ENCODE measurements at regions not wholly inside any gene's neighbourhood (a gene's known extent, or its start where the extent isn't known, plus 50 kb on each side); places are given as distances from the start of the nearest gene placed in this dataset.
"Not testable (repeated sequence)": the region's sequence is repeated elsewhere in the genome, so short reads cannot be mapped to it uniquely, and the experiment has no call there.

DNA sequence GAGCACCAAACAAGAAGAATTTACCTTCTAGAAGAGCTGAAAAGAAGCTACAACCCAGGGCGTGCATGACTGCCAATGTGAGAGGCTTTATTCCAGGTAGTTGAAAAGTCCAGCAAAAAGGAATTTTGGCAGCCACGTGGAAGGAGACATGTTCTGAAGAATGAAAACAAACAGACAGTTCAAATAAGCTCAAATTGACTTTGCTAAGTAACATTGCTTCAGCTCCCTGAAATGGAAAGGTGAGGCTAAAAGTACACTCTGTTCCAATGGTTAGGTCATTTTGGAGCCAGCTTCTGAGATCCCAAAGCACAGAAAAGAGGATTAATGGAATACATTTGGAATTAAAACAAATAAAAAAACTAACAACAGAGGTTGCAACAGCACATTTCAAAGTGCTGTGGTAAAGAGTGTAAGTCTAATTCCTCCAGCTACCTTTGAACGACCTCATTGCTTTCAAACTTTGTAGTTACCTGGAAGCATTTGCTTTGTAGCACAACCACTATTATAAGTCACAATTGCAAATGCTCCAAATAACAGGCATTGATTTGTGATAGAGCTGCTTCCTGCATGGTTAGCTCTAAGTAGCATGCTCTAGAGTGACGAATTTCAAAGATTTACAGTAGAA, 405.3 kb upstream of the EDA2R start:
- H3K9ac ChIP-seq (ENCODE audit: low read depth in 1 of 2, low read length in 2 of 2) = no peak overlapping the region
- no peaks in the 10 kb centered on the region for H3K27me3 ChIP-seq (ENCODE audit: control insufficient read depth in 1 of 2, insufficient read depth in 2 of 2, low read length in 2 of 2)
- no peaks in the 10 kb centered on the region for H3K4me1 ChIP-seq (ENCODE audit: control insufficient read depth in 1 of 2, insufficient read depth in 2 of 2, low read length in 2 of 2)
- H3K4me3 ChIP-seq (ENCODE audit: low read depth in 1 of 2, low read length in 2 of 2) = no peak overlapping the region
- no peaks in the 10 kb centered on the region for H3K9me3 ChIP-seq (ENCODE audit: control insufficient read depth in 1 of 2, low read length in 2 of 2)
- H3K36me3 ChIP-seq (ENCODE audit: control insufficient read depth in 1 of 2, insufficient read depth in 2 of 2, low read length in 2 of 2) = no peaks in the 10 kb centered on the region
- no peak overlapping the region for H3K27ac ChIP-seq (ENCODE audit: low read depth, low read length)

DNA sequence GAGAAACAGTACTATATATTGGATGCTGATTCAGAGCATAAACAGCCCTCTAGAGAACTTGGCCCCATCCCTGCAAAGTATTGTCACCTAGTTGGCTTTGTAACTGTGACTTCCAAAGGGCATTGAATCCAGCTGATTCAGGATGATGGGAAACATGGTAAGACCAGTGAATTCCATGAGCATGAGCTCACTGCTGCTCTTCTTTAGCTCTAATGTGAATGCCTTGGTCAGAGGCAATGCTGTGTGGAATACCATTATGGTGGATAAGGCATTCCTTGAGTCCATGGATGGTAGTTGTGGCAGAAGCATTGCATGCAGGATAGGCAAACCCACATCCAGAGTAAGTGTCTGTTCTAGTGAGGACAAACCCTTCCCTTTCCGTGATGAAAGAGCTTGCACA, 365.6 kb upstream of the EDA2R start:
- no peak overlapping the region for H3K9ac ChIP-seq (ENCODE audit: low read depth in 1 of 2, low read length in 2 of 2)
- no peak overlapping the region for H3K4me3 ChIP-seq (ENCODE audit: low read depth in 1 of 2, low read length in 2 of 2)
- H3K4me1 ChIP-seq (ENCODE audit: control insufficient read depth in 1 of 2, insufficient read depth in 2 of 2, low read length in 2 of 2) = no peaks in the 10 kb centered on the region
- peaks cover 0 to 3% of the 10 kb centered on the region in 2 donors for H3K9me3 ChIP-seq (ENCODE audit: control insufficient read depth in 1 of 2, low read length in 2 of 2)
- no peaks in the 10 kb centered on the region for H3K36me3 ChIP-seq (ENCODE audit: control insufficient read depth in 1 of 2, insufficient read depth in 2 of 2, low read length in 2 of 2)
- H3K27ac ChIP-seq (ENCODE audit: low read depth, low read length) = no peak overlapping the region
- no peaks in the 10 kb centered on the region for H3K27me3 ChIP-seq (ENCODE audit: control insufficient read depth in 1 of 2, insufficient read depth in 2 of 2, low read length in 2 of 2)

DNA sequence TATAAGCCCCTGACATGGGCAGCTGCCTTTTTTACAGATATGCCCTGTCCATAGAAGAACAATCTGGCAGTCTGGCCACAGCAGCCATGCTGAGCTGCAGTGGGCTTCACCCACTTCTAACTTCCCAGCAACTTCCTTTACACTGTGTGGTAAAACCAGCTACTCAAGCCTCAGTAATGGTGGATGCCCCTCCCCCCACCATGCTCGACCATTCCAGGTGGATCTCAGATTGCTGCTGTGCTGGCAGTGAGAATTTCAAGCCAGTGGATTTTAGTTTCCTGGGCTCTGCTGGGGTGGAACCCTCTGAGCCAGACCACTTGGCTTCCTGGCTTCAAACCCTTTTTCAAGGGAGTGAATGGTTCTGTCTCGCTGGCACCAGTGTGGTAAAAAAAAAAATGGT, 355.9 kb upstream of the EDA2R start:
- no peak overlapping the region for H3K27ac ChIP-seq (ENCODE audit: low read depth, low read length)
- H3K4me3 ChIP-seq (ENCODE audit: low read depth in 1 of 2, low read length in 2 of 2) = no peak overlapping the region
- H3K9me3 ChIP-seq (ENCODE audit: control insufficient read depth in 1 of 2, low read length in 2 of 2) = no peaks in the 10 kb centered on the region

DNA sequence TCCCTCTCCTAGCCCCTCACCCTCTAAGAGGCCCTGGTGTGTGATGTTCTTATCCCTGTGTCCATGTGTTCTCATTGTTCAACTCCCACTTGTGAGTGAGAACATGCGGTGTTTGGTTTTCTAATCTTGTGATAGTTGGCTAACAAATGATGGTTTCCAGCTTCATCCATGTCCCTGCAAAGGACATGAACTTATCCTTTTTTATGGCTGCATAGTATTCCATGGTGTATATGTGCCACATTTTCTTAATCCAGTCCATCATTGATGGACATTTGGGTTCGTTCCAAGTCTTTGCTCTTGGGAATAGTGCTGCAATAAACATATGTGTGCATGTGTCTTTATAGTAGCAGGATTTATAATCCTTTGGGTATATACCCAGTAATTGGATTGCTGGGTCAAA, 353.2 kb upstream of the EDA2R start:
- not testable (repeated sequence) for H3K36me3 ChIP-seq (ENCODE audit: control insufficient read depth in 1 of 2, insufficient read depth in 2 of 2, low read length in 2 of 2); H3K27me3 ChIP-seq (ENCODE audit: control insufficient read depth in 1 of 2, insufficient read depth in 2 of 2, low read length in 2 of 2); H3K4me1 ChIP-seq (ENCODE audit: control insufficient read depth in 1 of 2, insufficient read depth in 2 of 2, low read length in 2 of 2); H3K9me3 ChIP-seq (ENCODE audit: control insufficient read depth in 1 of 2, low read length in 2 of 2); H3K4me3 ChIP-seq (ENCODE audit: low read depth in 1 of 2, low read length in 2 of 2); H3K9ac ChIP-seq (ENCODE audit: low read depth in 1 of 2, low read length in 2 of 2); H3K27ac ChIP-seq (ENCODE audit: low read depth, low read length)

More for the DNA sequence above, 355.9 kb upstream of the EDA2R start:
- no peaks in the 10 kb centered on the region for H3K4me1 ChIP-seq (ENCODE audit: control insufficient read depth in 1 of 2, insufficient read depth in 2 of 2, low read length in 2 of 2)
- no peaks in the 10 kb centered on the region for H3K36me3 ChIP-seq (ENCODE audit: control insufficient read depth in 1 of 2, insufficient read depth in 2 of 2, low read length in 2 of 2)
- H3K27me3 ChIP-seq (ENCODE audit: control insufficient read depth in 1 of 2, insufficient read depth in 2 of 2, low read length in 2 of 2) = no peaks in the 10 kb centered on the region
- no peak overlapping the region for H3K9ac ChIP-seq (ENCODE audit: low read depth in 1 of 2, low read length in 2 of 2)

DNA sequence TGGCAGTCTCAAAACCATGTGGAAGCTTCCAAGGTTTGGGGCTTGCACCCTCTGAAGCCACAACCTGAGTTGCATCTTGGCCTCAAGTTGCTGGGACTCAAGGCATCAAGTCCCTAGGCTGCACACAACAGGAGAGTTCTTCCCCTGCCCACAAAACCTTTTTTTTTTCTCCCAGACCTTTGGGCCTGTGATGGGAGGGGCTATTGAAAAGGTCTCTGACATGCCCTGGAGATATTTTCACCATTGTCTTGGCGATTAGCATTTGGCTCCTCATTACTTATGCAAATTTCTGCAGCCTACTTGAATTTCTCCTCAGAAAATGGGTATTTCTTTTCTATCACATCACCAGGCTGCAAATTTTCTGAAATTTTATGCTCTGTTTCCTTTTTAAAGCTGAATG, 349.5 kb upstream of the EDA2R start:
- H3K9me3 ChIP-seq (ENCODE audit: control insufficient read depth in 1 of 2, low read length in 2 of 2) = no peaks in the 10 kb centered on the region
- H3K4me1 ChIP-seq (ENCODE audit: control insufficient read depth in 1 of 2, insufficient read depth in 2 of 2, low read length in 2 of 2) = no peaks in the 10 kb centered on the region
- no peak overlapping the region for H3K4me3 ChIP-seq (ENCODE audit: low read depth in 1 of 2, low read length in 2 of 2)
- no peak overlapping the region for H3K27ac ChIP-seq (ENCODE audit: low read depth, low read length)
- no peaks in the 10 kb centered on the region for H3K36me3 ChIP-seq (ENCODE audit: control insufficient read depth in 1 of 2, insufficient read depth in 2 of 2, low read length in 2 of 2)
- H3K27me3 ChIP-seq (ENCODE audit: control insufficient read depth in 1 of 2, insufficient read depth in 2 of 2, low read length in 2 of 2) = no peaks in the 10 kb centered on the region
- no peak overlapping the region for H3K9ac ChIP-seq (ENCODE audit: low read depth in 1 of 2, low read length in 2 of 2)

DNA sequence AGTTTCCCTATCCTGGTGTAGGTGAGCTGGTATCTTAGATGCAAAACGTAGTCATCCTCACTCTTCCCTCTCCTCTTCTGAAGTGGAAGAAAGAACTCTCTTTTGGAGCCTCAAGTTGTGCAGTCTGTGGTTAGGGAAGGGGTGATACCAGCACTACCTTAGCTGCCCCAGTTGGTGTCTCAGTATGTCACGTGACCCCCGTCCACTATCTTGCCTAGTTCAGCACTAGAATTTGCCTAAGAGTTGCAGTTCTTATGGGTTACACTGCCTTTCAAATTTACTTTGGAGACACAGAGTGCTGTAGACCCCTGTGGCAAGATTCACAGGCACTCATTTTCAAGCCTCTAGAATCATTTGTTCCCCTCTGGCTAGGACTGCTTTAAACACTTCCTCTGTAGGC, 322.8 kb upstream of the EDA2R start:
- Histone ChIP-seq H3K36me3 (ENCODE audit: control insufficient read depth in 1 of 2, insufficient read depth in 2 of 2, low read length in 2 of 2) (no peaks in the 10 kb centered on the region), H3K4me1 (ENCODE audit: control insufficient read depth in 1 of 2, insufficient read depth in 2 of 2, low read length in 2 of 2) (no peaks in the 10 kb centered on the region), H3K27ac (ENCODE audit: low read depth, low read length) (no peak overlapping the region), H3K27me3 (ENCODE audit: control insufficient read depth in 1 of 2, insufficient read depth in 2 of 2, low read length in 2 of 2) (no peaks in the 10 kb centered on the region), H3K9me3 (ENCODE audit: control insufficient read depth in 1 of 2, low read length in 2 of 2) (peaks cover 0 to 16% of the 10 kb centered on the region in 2 donors), H3K9ac (ENCODE audit: low read depth in 1 of 2, low read length in 2 of 2) (no peak overlapping the region), H3K4me3 (ENCODE audit: low read depth in 1 of 2, low read length in 2 of 2) (no peak overlapping the region)

DNA sequence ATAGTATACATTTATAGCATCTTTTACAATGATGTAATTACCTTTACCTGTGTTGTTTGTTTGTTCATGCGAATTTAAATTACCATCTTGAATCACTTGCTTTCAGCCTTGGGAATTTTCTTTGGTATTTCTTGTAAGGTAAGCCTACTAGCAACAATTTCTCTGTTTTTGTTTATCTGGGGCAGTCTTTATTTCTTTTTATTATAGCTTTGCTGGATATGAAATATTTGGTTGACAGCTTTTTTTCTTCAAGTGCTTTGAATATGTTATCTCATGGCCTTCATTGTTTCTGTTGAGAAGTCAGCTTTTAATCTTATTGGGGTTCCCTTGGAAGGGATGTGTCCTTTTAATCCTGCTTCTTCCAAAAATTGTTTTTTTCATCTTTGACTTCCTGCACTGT, 292.8 kb upstream of the EDA2R start:
- Histone ChIP-seq H3K27ac (ENCODE audit: low read depth, low read length) (no peak overlapping the region), H3K4me1 (ENCODE audit: control insufficient read depth in 1 of 2, insufficient read depth in 2 of 2, low read length in 2 of 2) (no peaks in the 10 kb centered on the region), H3K9me3 (ENCODE audit: control insufficient read depth in 1 of 2, low read length in 2 of 2) (no peaks in the 10 kb centered on the region), H3K4me3 (ENCODE audit: low read depth in 1 of 2, low read length in 2 of 2) (no peak overlapping the region), H3K9ac (ENCODE audit: low read depth in 1 of 2, low read length in 2 of 2) (no peak overlapping the region), H3K27me3 (ENCODE audit: control insufficient read depth in 1 of 2, insufficient read depth in 2 of 2, low read length in 2 of 2) (no peaks in the 10 kb centered on the region), H3K36me3 (ENCODE audit: control insufficient read depth in 1 of 2, insufficient read depth in 2 of 2, low read length in 2 of 2) (no peaks in the 10 kb centered on the region)

DNA sequence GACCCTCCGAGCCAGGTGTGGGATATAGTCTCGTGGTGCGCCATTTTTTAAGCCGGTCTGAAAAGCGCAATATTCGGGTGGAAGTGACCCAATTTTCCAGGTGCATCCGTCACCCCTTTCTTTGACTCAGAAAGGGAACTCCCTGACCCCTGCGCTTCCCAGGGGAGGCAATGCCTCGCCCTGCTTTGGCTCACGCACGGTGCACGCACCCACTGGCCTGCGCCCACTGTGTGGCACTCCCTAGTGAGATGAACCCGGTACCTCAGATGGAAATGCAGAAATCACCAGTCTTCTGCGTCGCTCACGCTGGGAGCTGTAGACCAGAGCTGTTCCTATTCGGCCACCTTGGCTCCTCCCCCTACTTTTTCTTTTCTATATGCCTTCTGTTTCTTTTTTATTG, 291.6 kb upstream of the EDA2R start:
- H3K36me3 ChIP-seq (ENCODE audit: control insufficient read depth in 1 of 2, insufficient read depth in 2 of 2, low read length in 2 of 2); H3K4me3 ChIP-seq (ENCODE audit: low read depth in 1 of 2, low read length in 2 of 2); H3K27ac ChIP-seq (ENCODE audit: low read depth, low read length); H3K27me3 ChIP-seq (ENCODE audit: control insufficient read depth in 1 of 2, insufficient read depth in 2 of 2, low read length in 2 of 2); H3K4me1 ChIP-seq (ENCODE audit: control insufficient read depth in 1 of 2, insufficient read depth in 2 of 2, low read length in 2 of 2); H3K9ac ChIP-seq (ENCODE audit: low read depth in 1 of 2, low read length in 2 of 2); H3K9me3 ChIP-seq (ENCODE audit: control insufficient read depth in 1 of 2, low read length in 2 of 2): not testable (repeated sequence)

DNA sequence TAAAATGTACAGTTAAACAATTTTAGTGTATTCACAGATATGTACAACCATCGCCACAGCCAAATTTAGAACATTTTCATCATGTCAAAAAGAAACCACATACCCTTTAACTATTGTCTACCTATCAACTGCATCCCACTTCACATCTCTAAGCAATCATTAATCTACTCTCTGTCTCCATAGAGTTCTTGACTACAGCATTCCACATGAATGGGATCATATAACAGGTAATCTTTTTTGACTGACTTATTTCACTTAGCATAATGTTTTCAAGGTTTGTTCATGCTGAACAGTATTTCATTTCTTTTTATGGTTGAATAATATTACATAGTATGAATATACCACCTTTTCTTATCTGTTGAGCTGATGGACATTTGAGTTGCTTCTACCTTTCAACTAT, 281.4 kb upstream of the EDA2R start:
- Histone ChIP-seq H3K27ac (ENCODE audit: low read depth, low read length) (no peak overlapping the region), H3K9me3 (ENCODE audit: control insufficient read depth in 1 of 2, low read length in 2 of 2) (no peaks in the 10 kb centered on the region), H3K36me3 (ENCODE audit: control insufficient read depth in 1 of 2, insufficient read depth in 2 of 2, low read length in 2 of 2) (no peaks in the 10 kb centered on the region), H3K4me1 (ENCODE audit: control insufficient read depth in 1 of 2, insufficient read depth in 2 of 2, low read length in 2 of 2) (no peaks in the 10 kb centered on the region), H3K4me3 (ENCODE audit: low read depth in 1 of 2, low read length in 2 of 2) (no peak overlapping the region), H3K9ac (ENCODE audit: low read depth in 1 of 2, low read length in 2 of 2) (no peak overlapping the region), H3K27me3 (ENCODE audit: control insufficient read depth in 1 of 2, insufficient read depth in 2 of 2, low read length in 2 of 2) (no peaks in the 10 kb centered on the region)

DNA sequence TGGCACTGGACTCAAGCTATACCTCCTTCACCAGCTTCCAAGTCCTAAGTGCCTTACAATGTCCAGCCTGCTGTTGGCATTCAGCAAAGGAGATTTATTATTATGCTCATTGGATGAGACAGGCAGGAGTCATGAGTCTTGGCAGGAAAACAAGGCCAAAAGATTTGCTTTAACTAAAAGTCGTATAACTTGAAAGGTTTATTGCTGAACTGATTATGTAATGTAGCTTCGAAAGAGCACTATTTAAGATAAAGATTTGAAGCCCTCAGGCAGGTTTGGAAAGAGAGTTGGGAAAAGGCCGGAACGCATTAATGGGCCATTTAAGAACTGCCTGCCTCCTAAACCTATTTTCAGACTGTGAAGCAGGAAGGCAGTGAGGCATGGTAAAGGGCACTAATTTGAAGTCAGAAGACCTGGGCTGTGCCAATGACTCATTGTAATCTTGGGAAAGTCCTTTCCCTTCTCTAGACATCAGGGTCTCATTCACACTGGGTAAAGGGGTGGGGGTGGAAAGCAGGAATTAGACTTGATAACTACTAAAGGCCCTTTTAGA, 280.5 kb upstream of the EDA2R start:
- Histone ChIP-seq H3K27me3 (ENCODE audit: control insufficient read depth in 1 of 2, insufficient read depth in 2 of 2, low read length in 2 of 2) (no peaks in the 10 kb centered on the region), H3K36me3 (ENCODE audit: control insufficient read depth in 1 of 2, insufficient read depth in 2 of 2, low read length in 2 of 2) (no peaks in the 10 kb centered on the region), H3K4me3 (ENCODE audit: low read depth in 1 of 2, low read length in 2 of 2) (no peak overlapping the region), H3K27ac (ENCODE audit: low read depth, low read length) (no peak overlapping the region), H3K9me3 (ENCODE audit: control insufficient read depth in 1 of 2, low read length in 2 of 2) (no peaks in the 10 kb centered on the region), H3K4me1 (ENCODE audit: control insufficient read depth in 1 of 2, insufficient read depth in 2 of 2, low read length in 2 of 2) (no peaks in the 10 kb centered on the region), H3K9ac (ENCODE audit: low read depth in 1 of 2, low read length in 2 of 2) (no peak overlapping the region)

DNA sequence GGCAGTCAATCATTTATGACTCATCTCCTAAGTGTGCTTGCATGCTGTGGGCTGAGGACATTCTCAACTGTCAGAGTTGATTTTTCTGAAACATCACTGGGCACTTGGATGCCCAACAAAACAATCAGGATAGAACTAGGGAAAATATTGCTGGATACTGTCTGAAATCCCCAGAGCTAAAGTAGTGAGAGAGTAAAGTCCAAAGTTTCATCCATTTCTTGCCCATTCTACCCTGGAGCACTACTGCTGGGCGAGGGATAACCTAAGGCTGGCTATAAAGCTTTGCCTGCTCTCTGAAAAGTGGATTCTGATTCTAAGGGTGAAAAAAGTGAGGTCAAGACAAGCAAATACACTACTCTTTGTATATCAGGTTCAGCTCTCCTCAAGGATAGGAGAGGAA, 279.6 kb upstream of the EDA2R start:
- Histone ChIP-seq H3K36me3 (ENCODE audit: control insufficient read depth in 1 of 2, insufficient read depth in 2 of 2, low read length in 2 of 2) (no peaks in the 10 kb centered on the region), H3K4me3 (ENCODE audit: low read depth in 1 of 2, low read length in 2 of 2) (no peak overlapping the region), H3K9me3 (ENCODE audit: control insufficient read depth in 1 of 2, low read length in 2 of 2) (no peaks in the 10 kb centered on the region), H3K27ac (ENCODE audit: low read depth, low read length) (no peak overlapping the region), H3K9ac (ENCODE audit: low read depth in 1 of 2, low read length in 2 of 2) (no peak overlapping the region), H3K4me1 (ENCODE audit: control insufficient read depth in 1 of 2, insufficient read depth in 2 of 2, low read length in 2 of 2) (no peaks in the 10 kb centered on the region), H3K27me3 (ENCODE audit: control insufficient read depth in 1 of 2, insufficient read depth in 2 of 2, low read length in 2 of 2) (no peaks in the 10 kb centered on the region)
